ENCODE measurements at regions not wholly inside any gene's neighbourhood (a gene's known extent, or its start where the extent isn't known, plus 50 kb on each side); places are given as distances from the start of the nearest gene placed in this dataset.
"Not testable (repeated sequence)": the region's sequence is repeated elsewhere in the genome, so short reads cannot be mapped to it uniquely, and the experiment has no call there.

DNA sequence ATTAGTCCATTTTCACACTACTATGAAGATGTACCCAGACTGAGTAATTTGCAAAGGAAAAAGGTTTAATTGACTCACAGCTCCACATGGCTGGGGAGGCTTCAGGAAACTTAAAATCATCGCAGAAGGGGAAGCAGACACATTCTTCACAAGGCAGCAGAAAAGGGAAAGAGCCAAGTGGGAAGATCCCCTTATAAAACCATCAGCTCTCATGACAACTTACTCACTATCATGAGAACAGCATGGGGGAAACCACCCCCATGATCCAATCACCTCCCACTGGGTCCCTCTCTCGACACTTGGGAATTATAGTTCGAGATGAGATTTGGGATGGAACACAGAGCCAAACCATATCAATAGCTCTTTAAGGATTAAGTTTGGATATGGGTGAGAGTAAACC is 246.1 kb upstream of the CYRIA start:
- TF ChIP-seq POLR2AphosphoS5 (IDR thresholded peaks at IDR 0.05) (no peak), POLR2A (IDR thresholded peaks at IDR 0.05) (no peak)
- TF ChIP-seq, protein P1, sequence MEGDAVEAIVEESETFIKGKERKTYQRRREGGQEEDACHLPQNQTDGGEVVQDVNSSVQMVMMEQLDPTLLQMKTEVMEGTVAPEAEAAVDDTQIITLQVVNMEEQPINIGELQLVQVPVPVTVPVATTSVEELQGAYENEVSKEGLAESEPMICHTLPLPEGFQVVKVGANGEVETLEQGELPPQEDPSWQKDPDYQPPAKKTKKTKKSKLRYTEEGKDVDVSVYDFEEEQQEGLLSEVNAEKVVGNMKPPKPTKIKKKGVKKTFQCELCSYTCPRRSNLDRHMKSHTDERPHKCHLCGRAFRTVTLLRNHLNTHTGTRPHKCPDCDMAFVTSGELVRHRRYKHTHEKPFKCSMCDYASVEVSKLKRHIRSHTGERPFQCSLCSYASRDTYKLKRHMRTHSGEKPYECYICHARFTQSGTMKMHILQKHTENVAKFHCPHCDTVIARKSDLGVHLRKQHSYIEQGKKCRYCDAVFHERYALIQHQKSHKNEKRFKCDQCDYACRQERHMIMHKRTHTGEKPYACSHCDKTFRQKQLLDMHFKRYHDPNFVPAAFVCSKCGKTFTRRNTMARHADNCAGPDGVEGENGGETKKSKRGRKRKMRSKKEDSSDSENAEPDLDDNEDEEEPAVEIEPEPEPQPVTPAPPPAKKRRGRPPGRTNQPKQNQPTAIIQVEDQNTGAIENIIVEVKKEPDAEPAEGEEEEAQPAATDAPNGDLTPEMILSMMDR (IDR thresholded peaks at IDR 0.05): no peak
- 69% methylated on average over 3 of the region's 3 CpGs for WGBS
- H3K4me1 ChIP-seq (replicated peaks): no peaks in the 10 kb centered on the region
- H3K27ac ChIP-seq: no peak overlapping the region
- H3K27me3 ChIP-seq (replicated peaks; ENCODE audit: insufficient read depth): no peaks in the 10 kb centered on the region
- intact Hi-C loops (cut with DNase I): no loop called here
- no peaks in the 10 kb centered on the region for H3K36me3 ChIP-seq
- DNase-seq (ENCODE audit: low spot score): no peak
- no peaks in the 10 kb centered on the region for H3K9me3 ChIP-seq
- no peak overlapping the region for H3K4me3 ChIP-seq

DNA sequence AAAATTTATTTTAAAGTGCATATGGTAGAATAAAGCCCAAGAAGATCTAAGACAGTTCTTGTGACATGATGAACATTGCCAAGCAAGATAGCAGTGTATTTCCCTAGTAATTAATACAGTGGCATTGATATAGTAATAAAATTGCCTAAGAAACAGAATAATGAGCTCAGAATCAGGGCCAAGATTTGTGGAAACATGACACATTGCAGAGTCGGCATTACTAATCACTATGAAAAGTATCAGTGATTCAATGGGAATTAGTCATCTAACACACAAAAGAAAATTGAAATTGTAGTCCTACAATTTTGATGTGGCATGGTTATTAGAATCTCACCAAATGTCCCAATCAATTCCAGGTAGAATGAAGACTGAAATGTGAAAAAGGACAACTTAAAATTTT is 243.0 kb upstream of the CYRIA start:
- 68% methylated on average over 1 of the region's 1 CpG for WGBS
- no peak for DNase-seq (ENCODE audit: low spot score)
- Histone ChIP-seq H3K36me3 (no peaks in the 10 kb centered on the region), H3K4me1 (replicated peaks) (no peaks in the 10 kb centered on the region), H3K27me3 (replicated peaks; ENCODE audit: insufficient read depth) (no peaks in the 10 kb centered on the region), H3K9me3 (no peaks in the 10 kb centered on the region), H3K27ac (no peak overlapping the region), H3K4me3 (no peak overlapping the region)
- TF ChIP-seq POLR2A (IDR thresholded peaks at IDR 0.05): no peak
- TF ChIP-seq, protein P1 (IDR thresholded peaks at IDR 0.05): no peak
- TF ChIP-seq POLR2AphosphoS5 (IDR thresholded peaks at IDR 0.05): no peak
- intact Hi-C loops (cut with DNase I): no loop called here

DNA sequence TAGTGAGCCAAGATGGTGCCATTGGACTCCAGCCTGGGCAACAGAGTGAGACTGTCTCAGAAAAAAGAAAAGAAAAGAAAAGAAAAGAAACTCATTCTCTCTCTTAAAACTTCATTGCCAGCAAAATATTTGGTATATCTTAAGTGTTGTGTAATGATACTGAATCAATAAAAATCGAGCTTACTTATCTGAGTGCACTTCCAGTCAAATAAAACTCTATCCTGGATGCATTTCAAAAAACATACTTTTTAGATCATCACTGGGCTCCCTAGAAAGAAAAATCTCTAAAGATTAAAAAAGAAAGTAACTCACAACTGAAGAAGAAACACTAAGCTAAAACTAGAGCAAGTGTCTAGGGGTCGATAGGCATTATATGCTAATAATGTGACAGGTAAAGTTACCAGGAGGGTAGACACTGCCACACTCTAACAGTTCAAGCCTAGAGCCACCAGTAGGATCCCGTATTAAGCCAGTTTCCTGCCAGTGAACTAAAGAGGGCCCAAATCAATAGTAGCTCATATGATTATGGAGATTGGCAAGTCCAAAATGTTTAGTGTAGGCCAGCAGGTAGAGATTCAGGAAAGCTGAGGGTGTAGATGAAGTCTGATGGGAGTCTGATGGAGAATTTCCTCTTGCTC is 242.1 kb upstream of the CYRIA start:
- 54% methylated on average over 3 of the region's 3 CpGs for WGBS

DNA sequence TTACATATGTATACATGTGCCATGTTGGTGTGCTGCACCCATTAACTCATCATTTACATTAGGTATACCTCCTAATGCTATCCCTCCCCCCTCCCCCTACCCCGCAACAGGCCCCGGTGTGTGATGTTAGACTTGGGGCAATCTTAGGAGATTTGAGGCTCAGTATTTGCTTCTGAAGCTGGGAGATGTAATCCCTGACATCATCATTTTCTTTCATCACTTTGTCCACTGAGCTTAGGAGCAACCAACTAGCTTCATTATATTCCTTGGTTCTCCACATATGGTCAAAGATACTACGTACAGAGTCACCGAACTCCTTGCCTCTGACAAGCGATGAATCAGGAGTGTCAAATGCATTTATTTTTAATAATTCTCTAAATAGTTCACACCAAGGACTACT is 239.7 kb upstream of the CYRIA start:
- WGBS: 99% methylated on average over 5 of the region's 5 CpGs
- H3K36me3 ChIP-seq; DNase-seq (ENCODE audit: low spot score); intact Hi-C loops (cut with DNase I); H3K4me1 ChIP-seq (replicated peaks); H3K27me3 ChIP-seq (replicated peaks; ENCODE audit: insufficient read depth); H3K27ac ChIP-seq; H3K9me3 ChIP-seq; H3K4me3 ChIP-seq: not testable (repeated sequence)

More for the DNA sequence above, 242.1 kb upstream of the CYRIA start:
- no peak overlapping the region for H3K27ac ChIP-seq
- DNase-seq (ENCODE audit: low spot score): no peak
- no peaks in the 10 kb centered on the region for H3K27me3 ChIP-seq (replicated peaks; ENCODE audit: insufficient read depth)
- H3K4me3 ChIP-seq: no peak overlapping the region
- H3K4me1 ChIP-seq (replicated peaks): no peaks in the 10 kb centered on the region
- H3K9me3 ChIP-seq: no peaks in the 10 kb centered on the region
- H3K36me3 ChIP-seq: no peaks in the 10 kb centered on the region
- TF ChIP-seq, protein P1 (IDR thresholded peaks at IDR 0.05): no peak
- TF ChIP-seq POLR2A (IDR thresholded peaks at IDR 0.05): no peak
- no peak for TF ChIP-seq POLR2AphosphoS5 (IDR thresholded peaks at IDR 0.05)
- intact Hi-C loops (cut with DNase I): no loop called here

DNA sequence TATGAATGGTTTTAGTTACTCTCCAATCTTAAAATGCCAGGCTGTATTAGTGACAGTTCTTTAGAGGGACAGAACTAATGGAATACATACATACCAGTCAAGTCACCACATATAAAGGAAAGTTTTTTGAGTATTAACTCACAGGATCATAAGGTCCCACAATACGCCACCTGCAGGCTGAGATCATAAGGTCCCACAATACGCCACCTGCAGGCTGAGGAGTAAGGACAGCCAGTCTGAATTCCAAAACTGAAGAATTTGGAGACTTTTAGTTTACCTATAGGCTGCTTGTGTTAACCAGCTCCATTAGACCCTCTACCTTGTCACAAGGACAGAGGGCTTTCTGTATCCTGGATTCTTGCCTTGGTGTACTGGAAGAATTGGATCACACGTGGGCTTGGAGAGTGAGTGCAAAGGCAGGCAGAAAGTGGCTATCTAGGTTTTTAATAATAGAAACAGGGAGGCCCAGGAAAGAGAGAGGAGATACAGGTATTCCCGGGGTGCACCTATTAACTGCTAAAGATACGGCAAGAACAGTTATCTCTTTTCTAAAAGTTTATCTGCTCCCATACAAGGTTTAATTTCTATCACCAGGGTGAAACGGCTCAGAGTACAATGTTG is 234.9 kb upstream of the CYRIA start:
- Histone ChIP-seq H3K9me3 (no peaks in the 10 kb centered on the region), H3K4me3 (no peak overlapping the region), H3K27me3 (replicated peaks; ENCODE audit: insufficient read depth) (no peaks in the 10 kb centered on the region), H3K27ac (no peak overlapping the region), H3K4me1 (replicated peaks) (no peaks in the 10 kb centered on the region), H3K36me3 (no peaks in the 10 kb centered on the region)
- no peak for TF ChIP-seq POLR2AphosphoS5 (IDR thresholded peaks at IDR 0.05)
- TF ChIP-seq, protein P1 (IDR thresholded peaks at IDR 0.05): peak in 2 of 4 experiments; percentile 7 to 27
- 42% methylated on average over 6 of the region's 6 CpGs for WGBS
- DNase-seq (ENCODE audit: low spot score): no peak
- intact Hi-C loops (cut with DNase I): no loop called here

All from prostate gland (tissue), 2 donors.